ENCODE measurements at regions not wholly inside any gene's neighbourhood (a gene's known extent, or its start where the extent isn't known, plus 50 kb on each side); places are given as distances from the start of the nearest gene placed in this dataset.
A peak's percentile ranks its signal among the peaks of the same experiment; 100 is the strongest.

GRCh38 chr2:116918574-116918973 lies 895.9 kb upstream of the DDX18 start:
- Histone ChIP-seq H3K4me3 (no peak overlapping the region), H3K36me3 (ENCODE audit: low read depth) (no peaks in the 10 kb centered on the region), H3K9me3 (no peaks in the 10 kb centered on the region), H3K4me1 (ENCODE audit: low read depth) (peaks cover 8% of the 10 kb centered on the region)
- intact Hi-C loops (cut with DNase I, micrococcal nuclease), result no loop called here
- TF ChIP-seq CTCF (IDR thresholded peaks at IDR 0.05), result no peak
- no peak for DNase-seq
- ATAC-seq, result no peak

- intact Hi-C loops (cut with DNase I, micrococcal nuclease), result no loop called here
- H3K9me3 ChIP-seq, result no peaks in the 10 kb centered on the region
- no peak for DNase-seq
- peak; percentile 73 for ATAC-seq
- H3K36me3 ChIP-seq (ENCODE audit: low read depth), result no peaks in the 10 kb centered on the region
- peaks cover 8% of the 10 kb centered on the region for H3K4me1 ChIP-seq (ENCODE audit: low read depth)
- H3K4me3 ChIP-seq, result no peak overlapping the region
- no peak for TF ChIP-seq CTCF (IDR thresholded peaks at IDR 0.05)
Measured at GRCh38 chr2:116922414-116922813, 892.1 kb upstream of the DDX18 start.

GRCh38 chr2:116924509-116924908 lies 890.0 kb upstream of the DDX18 start:
- peaks cover 8% of the 10 kb centered on the region for H3K4me1 ChIP-seq (ENCODE audit: low read depth)
- H3K4me3 ChIP-seq, result no peak overlapping the region
- intact Hi-C loops (cut with DNase I, micrococcal nuclease), result no loop called here
- no peaks in the 10 kb centered on the region for H3K9me3 ChIP-seq
- ATAC-seq (peak; percentile 50), DNase-seq (no peak)
- TF ChIP-seq CTCF (IDR thresholded peaks at IDR 0.05), result no peak
- no peaks in the 10 kb centered on the region for H3K36me3 ChIP-seq (ENCODE audit: low read depth)

- DNase-seq, result no peak
- intact Hi-C loops (cut with DNase I, micrococcal nuclease), result no loop called here
- no peak for TF ChIP-seq CTCF (IDR thresholded peaks at IDR 0.05)
- Histone ChIP-seq H3K36me3 (ENCODE audit: low read depth) (no peaks in the 10 kb centered on the region), H3K9me3 (no peaks in the 10 kb centered on the region), H3K4me1 (ENCODE audit: low read depth) (no peaks in the 10 kb centered on the region), H3K4me3 (no peak overlapping the region)
- ATAC-seq, result no peak
Measured at GRCh38 chr2:116935097-116935814, 879.2 kb upstream of the DDX18 start.

GRCh38 chr2:116948258-116948657 lies 866.2 kb upstream of the DDX18 start:
- H3K4me1 ChIP-seq (ENCODE audit: low read depth), result no peaks in the 10 kb centered on the region
- no peak for ATAC-seq
- no peak for TF ChIP-seq CTCF (IDR thresholded peaks at IDR 0.05)
- H3K9me3 ChIP-seq, result no peaks in the 10 kb centered on the region
- no peaks in the 10 kb centered on the region for H3K36me3 ChIP-seq (ENCODE audit: low read depth)
- DNase-seq, result no peak
- H3K4me3 ChIP-seq, result no peak overlapping the region
- intact Hi-C loops (cut with DNase I, micrococcal nuclease), result no loop called here

GRCh38 chr2:116949249-116949648 lies 865.2 kb upstream of the DDX18 start:
- ATAC-seq, result no peak
- no peaks in the 10 kb centered on the region for H3K9me3 ChIP-seq
- intact Hi-C loops (cut with DNase I, micrococcal nuclease), result no loop called here

More at GRCh38 chr2:116949249-116949648, 865.2 kb upstream of the DDX18 start:
- no peak overlapping the region for H3K4me3 ChIP-seq
- TF ChIP-seq CTCF (IDR thresholded peaks at IDR 0.05), result no peak
- no peak for DNase-seq
- H3K36me3 ChIP-seq (ENCODE audit: low read depth), result no peaks in the 10 kb centered on the region
- no peaks in the 10 kb centered on the region for H3K4me1 ChIP-seq (ENCODE audit: low read depth)
